GM12892 (cell line): ENCODE measurements at regions not wholly inside any gene's neighbourhood (a gene's known extent, or its start where the extent isn't known, plus 50 kb on each side); places are given as distances from the start of the nearest gene placed in this dataset.

Experiments
- POLR2A ChIP-seq: IDR thresholded peaks from 2 replicates; pipeline ENCODE4 v1.6.1; 2011; ENCODE audit warnings: low read depth, low read length, control low read depth
- POLR2AphosphoS5 ChIP-seq: IDR thresholded peaks from 2 replicates; pipeline ENCODE4 v1.6.1; 2011; ENCODE audit warnings: low read depth, low read length, control low read depth
- TAF1 ChIP-seq: IDR thresholded peaks from 2 replicates; pipeline ENCODE4 v1.6.1; 2011; ENCODE audit warnings: low read depth, mild to moderate bottlenecking, control low read depth, low read length, borderline replicate concordance

DNA sequence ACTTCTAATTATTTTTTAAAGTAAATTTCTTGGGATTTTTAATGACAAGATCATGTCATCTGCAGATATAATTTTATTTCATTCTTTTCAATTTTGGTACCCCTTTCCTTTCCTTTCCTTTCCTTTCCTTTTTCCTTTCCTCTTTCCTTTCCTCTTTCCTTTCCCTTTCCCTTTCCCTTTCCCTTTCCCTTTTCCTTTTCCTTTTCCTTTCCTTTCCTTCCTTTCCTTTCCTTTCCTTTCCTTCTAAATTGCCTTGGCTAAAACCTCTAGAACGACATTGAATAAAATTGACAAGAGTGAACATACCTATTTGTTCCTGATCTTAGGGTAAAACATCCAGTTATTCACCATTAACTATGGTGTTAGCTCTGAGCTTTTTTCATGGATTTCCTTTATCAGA lies 334.1 kb downstream of the NDFIP2 start:
- TF ChIP-seq POLR2AphosphoS5 (no peak), POLR2A (no peak), TAF1 (no peak)
